ENCODE measurements at regions not wholly inside any gene's neighbourhood (a gene's known extent, or its start where the extent isn't known, plus 50 kb on each side); places are given as distances from the start of the nearest gene placed in this dataset.

DNA sequence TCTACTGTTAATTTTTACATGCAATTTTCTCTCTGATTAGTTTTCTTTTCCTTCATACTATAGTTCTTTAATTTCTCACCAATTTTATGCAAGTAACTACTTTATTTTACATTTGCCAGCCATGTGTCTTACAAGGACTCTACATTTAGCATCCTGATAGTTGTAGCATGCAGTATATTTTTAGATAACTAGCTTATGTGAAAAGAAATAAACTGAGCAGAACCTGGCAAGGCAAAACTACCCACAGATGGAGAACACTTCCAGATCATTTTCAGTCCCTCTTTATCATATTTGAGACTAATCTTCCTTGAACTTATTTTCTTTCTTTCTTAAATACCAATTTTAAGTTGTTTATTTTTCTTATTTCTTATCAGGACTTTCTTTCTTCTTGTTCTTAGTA lies 943.6 kb downstream of the LRFN5 start:
- TF ChIP-seq CTCF (conservative IDR thresholded peaks at IDR 0.05; ENCODE audit: low read depth, low read length): no peak
- no peak for DNase-seq (ENCODE audit: low read depth)
- H3K4me3 ChIP-seq (ENCODE audit: low read depth, low read length): no peak overlapping the region

DNA sequence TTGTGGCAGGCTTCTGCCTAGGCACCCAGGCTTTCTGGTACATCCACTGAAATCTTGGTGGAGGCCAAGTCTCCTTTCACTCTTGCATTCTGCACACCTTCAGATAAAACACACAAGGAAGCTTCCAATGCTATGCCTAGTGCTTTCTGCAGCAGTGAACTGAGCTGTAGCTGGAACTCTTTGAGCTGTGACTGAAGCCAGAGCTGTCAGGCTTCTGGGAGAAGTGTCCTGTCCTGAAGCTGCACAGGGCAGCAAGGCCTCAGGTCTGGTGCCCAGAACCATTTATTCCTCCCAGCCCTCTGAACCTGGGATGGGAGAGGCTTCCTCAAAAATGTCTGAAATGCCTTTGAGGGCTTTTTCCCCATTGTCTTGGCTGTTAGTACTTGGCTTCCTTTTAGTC lies 941.7 kb downstream of the LRFN5 start:
- H3K4me3 ChIP-seq (ENCODE audit: low read depth, low read length): no peak overlapping the region
- TF ChIP-seq CTCF (conservative IDR thresholded peaks at IDR 0.05; ENCODE audit: low read depth, low read length): no peak
- DNase-seq (ENCODE audit: low read depth): no peak

DNA sequence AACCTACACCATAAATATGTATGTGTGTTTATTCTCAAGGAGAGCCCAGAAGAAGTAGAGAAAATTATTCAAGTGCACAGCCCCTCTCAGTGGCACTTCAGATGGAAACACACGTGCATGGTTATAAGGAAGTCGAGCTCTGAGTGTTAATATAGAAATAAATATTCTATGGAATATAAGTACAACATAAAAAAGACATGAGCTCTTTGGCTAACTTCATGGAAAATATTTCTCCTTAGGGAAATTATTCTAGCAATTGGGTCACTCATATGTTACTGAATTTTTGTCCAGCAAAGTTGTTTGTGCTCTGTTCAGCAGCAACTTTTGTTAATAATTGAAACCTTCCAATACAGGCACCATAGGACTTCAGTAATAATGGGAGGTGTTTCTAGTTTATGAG lies 939.0 kb downstream of the LRFN5 start:
- no peak for DNase-seq (ENCODE audit: low read depth)
- no peak overlapping the region for H3K4me3 ChIP-seq (ENCODE audit: low read depth, low read length)
- TF ChIP-seq CTCF (conservative IDR thresholded peaks at IDR 0.05; ENCODE audit: low read depth, low read length): no peak

- H3K4me3 ChIP-seq (ENCODE audit: low read depth, low read length): no peak overlapping the region
- no peak for DNase-seq (ENCODE audit: low read depth)
- TF ChIP-seq CTCF (conservative IDR thresholded peaks at IDR 0.05; ENCODE audit: low read depth, low read length): no peak
Measured at GRCh38 chr14:42541535-42542001, 934.9 kb downstream of the LRFN5 start.

DNA sequence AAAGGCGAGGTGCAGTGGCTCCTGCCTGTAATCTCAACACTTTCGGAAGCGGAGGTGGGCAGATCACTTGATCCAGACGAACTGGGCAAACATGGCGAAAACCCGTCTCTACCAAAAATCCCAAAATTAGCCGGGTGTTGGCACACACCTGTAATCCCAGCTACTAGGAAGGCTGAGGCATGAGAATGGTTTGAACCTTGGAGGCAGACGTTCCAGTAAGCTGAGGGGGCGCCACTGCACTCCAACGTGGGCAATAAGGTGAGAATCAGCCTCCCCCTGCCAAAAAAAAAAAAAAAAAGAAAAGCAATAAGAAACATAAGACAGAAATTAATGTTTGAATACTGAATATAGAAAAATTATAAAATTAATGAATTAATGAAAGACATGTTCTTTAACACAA lies 928.7 kb downstream of the LRFN5 start:
- TF ChIP-seq CTCF (conservative IDR thresholded peaks at IDR 0.05; ENCODE audit: low read depth, low read length): no peak
- no peak overlapping the region for H3K4me3 ChIP-seq (ENCODE audit: low read depth, low read length)
- no peak for DNase-seq (ENCODE audit: low read depth)

GRCh38 chr14:42533476-42533875 lies 926.8 kb downstream of the LRFN5 start:
- no peak for TF ChIP-seq CTCF (conservative IDR thresholded peaks at IDR 0.05; ENCODE audit: low read depth, low read length)
- DNase-seq (ENCODE audit: low read depth): no peak

DNA sequence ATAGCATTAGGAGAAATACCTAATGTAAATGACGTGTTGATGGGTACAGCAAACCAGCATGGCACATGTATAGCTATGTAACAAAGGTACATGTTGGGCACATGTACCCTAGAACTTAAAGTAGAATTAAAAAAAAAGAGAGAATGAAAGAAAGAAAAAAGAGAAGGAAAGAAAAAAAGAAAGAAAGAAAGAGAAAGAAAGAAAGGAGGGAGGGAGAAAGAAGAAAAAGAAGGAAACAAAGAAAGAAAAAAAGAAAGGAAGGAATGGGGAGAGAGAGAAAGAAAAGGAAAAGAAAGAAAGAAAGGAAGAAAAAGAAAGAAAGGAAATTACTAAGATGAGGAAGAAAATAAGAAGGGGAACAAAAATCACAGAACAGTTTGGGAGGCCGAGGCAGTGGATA lies 925.5 kb downstream of the LRFN5 start:
- no peak overlapping the region for H3K4me3 ChIP-seq (ENCODE audit: low read depth, low read length)
- no peak for TF ChIP-seq CTCF (conservative IDR thresholded peaks at IDR 0.05; ENCODE audit: low read depth, low read length)
- DNase-seq (ENCODE audit: low read depth): no peak

More at GRCh38 chr14:42533476-42533875, 926.8 kb downstream of the LRFN5 start:
- H3K4me3 ChIP-seq (ENCODE audit: low read depth, low read length): no peak overlapping the region

All from choroid plexus epithelial cell (primary cell).